Tibial nerve (tissue), 4 donors: ENCODE measurements at regions not wholly inside any gene's neighbourhood (a gene's known extent, or its start where the extent isn't known, plus 50 kb on each side); places are given as distances from the start of the nearest gene placed in this dataset.

Experiments
- EP300 ChIP-seq, 2 donors: sonication (generic); formaldehyde crosslinking; IDR thresholded peaks; one replicate each; pipeline ENCODE4 v1.6.1; 2017; ENCODE audit warnings: antibody characterized with exemption in 2 of 2, mild to moderate bottlenecking in 1 of 2
- POLR2A ChIP-seq, 2 donors: fragments of 450-650 bp; IDR thresholded peaks; one replicate each; pipeline ENCODE4 v1.6.1; 2017; ENCODE audit warnings: antibody characterized with exemption in 2 of 2, mild to moderate bottlenecking in 2 of 2, moderate library complexity in 2 of 2
- TF ChIP-seq, protein P1 (sequence below), 5 experiments: fragments of 200-600 bp in 3 of 5; fragments of 450-650 bp in 2 of 5; sonication (generic) in 3 of 5; IDR thresholded peaks; one replicate each; pipeline ENCODE4 v1.5.1; 2016 to 2019; ENCODE audit warnings: antibody characterized with exemption in 5 of 5, mild to moderate bottlenecking in 3 of 5, moderate library complexity in 2 of 5

DNA sequence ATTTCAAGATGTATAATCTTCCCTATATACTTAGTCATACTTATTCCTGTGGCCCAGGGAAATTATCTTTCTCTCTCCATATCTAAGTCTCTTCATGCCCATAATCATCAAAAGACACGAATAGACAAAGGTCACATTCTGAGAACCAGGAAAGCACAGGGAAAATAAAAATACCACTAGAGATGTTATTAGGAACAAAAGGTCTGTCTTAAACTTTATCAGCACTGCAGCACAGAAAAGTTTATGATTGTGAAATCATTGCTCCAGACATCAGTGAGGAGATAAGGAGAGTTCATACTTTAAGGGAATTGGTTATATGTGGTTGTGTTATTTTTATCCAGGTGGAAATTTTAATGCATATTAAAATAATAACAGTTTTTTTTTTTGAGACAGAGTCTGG lies 974.6 kb upstream of the CELF2 start:
- TF ChIP-seq, protein P1, sequence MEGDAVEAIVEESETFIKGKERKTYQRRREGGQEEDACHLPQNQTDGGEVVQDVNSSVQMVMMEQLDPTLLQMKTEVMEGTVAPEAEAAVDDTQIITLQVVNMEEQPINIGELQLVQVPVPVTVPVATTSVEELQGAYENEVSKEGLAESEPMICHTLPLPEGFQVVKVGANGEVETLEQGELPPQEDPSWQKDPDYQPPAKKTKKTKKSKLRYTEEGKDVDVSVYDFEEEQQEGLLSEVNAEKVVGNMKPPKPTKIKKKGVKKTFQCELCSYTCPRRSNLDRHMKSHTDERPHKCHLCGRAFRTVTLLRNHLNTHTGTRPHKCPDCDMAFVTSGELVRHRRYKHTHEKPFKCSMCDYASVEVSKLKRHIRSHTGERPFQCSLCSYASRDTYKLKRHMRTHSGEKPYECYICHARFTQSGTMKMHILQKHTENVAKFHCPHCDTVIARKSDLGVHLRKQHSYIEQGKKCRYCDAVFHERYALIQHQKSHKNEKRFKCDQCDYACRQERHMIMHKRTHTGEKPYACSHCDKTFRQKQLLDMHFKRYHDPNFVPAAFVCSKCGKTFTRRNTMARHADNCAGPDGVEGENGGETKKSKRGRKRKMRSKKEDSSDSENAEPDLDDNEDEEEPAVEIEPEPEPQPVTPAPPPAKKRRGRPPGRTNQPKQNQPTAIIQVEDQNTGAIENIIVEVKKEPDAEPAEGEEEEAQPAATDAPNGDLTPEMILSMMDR (IDR thresholded peaks at IDR 0.05) = no peak
- TF ChIP-seq POLR2A (IDR thresholded peaks at IDR 0.05) (no peak), EP300 (IDR thresholded peaks at IDR 0.05) (no peak)
